OCI-LY7 (cell line): ENCODE measurements at regions not wholly inside any gene's neighbourhood (a gene's known extent, or its start where the extent isn't known, plus 50 kb on each side); places are given as distances from the start of the nearest gene placed in this dataset.

Source experiments
- EZH2phosphoT487 ChIP-seq: fragments of 200-600 bp; sonication (generic); IDR thresholded peaks from 2 replicates; pipeline ENCODE4 v1.6.1; 2018; ENCODE audit warnings: low read depth, borderline replicate concordance, mild to moderate bottlenecking, mixed run types, antibody characterized with exemption, low read length, moderate library complexity, mixed read lengths
- TF ChIP-seq, protein P1 (sequence below): fragments of 200-600 bp; sonication (generic); conservative IDR thresholded peaks from 2 replicates; pipeline ENCODE4 v1.5.1; 2014; ENCODE audit warnings: mild to moderate bottlenecking, antibody characterized with exemption, low read length, moderate library complexity, mixed read lengths

- TF ChIP-seq, protein P1, sequence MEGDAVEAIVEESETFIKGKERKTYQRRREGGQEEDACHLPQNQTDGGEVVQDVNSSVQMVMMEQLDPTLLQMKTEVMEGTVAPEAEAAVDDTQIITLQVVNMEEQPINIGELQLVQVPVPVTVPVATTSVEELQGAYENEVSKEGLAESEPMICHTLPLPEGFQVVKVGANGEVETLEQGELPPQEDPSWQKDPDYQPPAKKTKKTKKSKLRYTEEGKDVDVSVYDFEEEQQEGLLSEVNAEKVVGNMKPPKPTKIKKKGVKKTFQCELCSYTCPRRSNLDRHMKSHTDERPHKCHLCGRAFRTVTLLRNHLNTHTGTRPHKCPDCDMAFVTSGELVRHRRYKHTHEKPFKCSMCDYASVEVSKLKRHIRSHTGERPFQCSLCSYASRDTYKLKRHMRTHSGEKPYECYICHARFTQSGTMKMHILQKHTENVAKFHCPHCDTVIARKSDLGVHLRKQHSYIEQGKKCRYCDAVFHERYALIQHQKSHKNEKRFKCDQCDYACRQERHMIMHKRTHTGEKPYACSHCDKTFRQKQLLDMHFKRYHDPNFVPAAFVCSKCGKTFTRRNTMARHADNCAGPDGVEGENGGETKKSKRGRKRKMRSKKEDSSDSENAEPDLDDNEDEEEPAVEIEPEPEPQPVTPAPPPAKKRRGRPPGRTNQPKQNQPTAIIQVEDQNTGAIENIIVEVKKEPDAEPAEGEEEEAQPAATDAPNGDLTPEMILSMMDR: no peak
- no peak for TF ChIP-seq EZH2phosphoT487
Observed at GRCh38 chr5:25905646-25906045, 1132.7 kb downstream of the CDH9 start.
